GM10266 (cell line): ENCODE measurements at regions not wholly inside any gene's neighbourhood (a gene's known extent, or its start where the extent isn't known, plus 50 kb on each side); places are given as distances from the start of the nearest gene placed in this dataset.

ENCODE experiments used
- DNase-seq: peaks from one replicate; pipeline ENCODE4 v3.0.0; 2012; ENCODE audit errors: extremely low spot score
- TF ChIP-seq, protein P1 (sequence below): IDR thresholded peaks from 2 replicates; pipeline ENCODE4 v1.5.1; 2012; ENCODE audit warnings: mild to moderate bottlenecking, low read depth; ENCODE audit not compliant: control insufficient read depth, insufficient read depth; ENCODE audit errors: missing control alignments

DNA sequence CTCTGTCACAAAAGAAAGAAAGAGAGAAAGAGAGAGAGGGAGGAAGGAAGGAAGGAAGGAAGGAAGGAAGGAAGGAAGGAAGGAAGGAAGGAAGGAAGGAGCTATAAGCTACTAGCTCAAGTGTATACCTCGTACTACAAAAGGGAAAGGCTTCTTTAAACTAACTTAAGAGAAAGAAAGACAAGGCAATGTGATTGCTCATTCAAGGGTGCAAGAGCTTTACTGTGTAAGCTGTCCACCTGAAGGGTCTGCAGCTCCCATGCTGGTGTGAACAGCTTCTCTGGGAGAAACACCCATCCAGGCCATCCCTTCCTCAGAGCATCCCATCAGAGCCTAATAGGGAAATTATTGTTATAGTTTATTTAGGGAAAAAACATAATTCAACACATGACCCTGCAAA lies 286.1 kb upstream of the ID2 start:
- no peak for DNase-seq
- TF ChIP-seq, protein P1, sequence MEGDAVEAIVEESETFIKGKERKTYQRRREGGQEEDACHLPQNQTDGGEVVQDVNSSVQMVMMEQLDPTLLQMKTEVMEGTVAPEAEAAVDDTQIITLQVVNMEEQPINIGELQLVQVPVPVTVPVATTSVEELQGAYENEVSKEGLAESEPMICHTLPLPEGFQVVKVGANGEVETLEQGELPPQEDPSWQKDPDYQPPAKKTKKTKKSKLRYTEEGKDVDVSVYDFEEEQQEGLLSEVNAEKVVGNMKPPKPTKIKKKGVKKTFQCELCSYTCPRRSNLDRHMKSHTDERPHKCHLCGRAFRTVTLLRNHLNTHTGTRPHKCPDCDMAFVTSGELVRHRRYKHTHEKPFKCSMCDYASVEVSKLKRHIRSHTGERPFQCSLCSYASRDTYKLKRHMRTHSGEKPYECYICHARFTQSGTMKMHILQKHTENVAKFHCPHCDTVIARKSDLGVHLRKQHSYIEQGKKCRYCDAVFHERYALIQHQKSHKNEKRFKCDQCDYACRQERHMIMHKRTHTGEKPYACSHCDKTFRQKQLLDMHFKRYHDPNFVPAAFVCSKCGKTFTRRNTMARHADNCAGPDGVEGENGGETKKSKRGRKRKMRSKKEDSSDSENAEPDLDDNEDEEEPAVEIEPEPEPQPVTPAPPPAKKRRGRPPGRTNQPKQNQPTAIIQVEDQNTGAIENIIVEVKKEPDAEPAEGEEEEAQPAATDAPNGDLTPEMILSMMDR: no peak

DNA sequence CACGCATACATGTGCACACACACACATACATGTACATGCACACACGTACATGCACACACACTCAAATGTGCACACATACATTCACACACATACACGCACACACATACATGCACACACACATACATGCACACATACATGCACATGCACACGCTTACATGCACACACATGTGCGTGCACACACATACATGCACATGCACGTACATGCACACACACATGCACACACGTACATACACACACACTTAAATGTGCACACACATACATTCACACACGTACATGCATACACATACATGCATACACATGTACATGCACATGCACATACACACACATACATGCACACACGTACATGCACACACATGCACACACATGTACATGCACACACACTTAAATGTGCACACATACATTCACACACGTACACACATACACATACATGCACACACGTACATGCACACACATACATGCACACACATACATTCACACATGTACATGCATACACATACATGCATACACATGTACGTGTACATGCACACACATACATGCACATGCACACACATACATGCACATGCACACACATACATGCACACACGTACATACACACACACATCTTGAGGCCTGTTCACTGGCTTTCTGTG lies 283.7 kb upstream of the ID2 start:
- TF ChIP-seq, protein P1: no peak
- no peak for DNase-seq

DNA sequence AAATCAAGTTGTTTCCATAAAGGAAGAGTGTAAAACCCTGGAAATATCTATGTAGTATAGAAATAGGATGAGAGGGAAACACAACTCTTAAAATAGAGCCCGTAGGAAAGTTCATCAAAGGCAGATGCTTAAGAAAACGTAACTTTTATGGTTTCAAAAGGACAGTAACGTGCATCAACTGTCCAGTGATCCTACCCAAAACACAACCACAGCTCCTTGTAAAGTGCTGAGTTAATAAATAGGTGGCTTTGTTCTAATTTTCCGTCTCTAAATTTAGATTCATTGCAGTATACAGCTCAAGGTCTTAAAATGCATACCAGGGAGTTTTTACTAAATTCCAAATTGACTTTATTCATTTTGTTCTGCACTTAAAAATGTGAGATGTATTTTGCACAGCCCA lies 282.1 kb upstream of the ID2 start:
- DNase-seq: no peak
- TF ChIP-seq, protein P1: no peak

DNA sequence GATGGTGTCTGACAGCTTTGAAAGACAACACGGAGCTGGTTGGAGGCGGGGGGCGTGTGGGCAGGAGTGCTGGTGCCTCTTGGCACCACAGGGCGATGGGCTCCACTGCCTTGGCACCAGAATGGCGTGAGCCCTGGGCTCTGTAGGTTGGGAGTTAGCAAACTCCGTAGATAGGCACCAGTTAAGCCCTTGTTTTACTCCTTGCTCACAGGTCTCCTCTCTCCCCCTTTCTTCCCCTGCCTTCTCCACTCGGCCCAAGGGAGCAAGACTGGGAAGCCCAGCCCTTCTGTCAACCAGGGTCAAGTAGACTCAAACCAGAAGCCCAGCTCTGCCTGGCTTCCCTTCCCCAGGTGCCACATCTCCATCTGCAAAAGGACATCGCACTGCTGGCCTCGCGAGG lies 281.7 kb upstream of the ID2 start:
- TF ChIP-seq, protein P1: no peak
- no peak for DNase-seq

DNA sequence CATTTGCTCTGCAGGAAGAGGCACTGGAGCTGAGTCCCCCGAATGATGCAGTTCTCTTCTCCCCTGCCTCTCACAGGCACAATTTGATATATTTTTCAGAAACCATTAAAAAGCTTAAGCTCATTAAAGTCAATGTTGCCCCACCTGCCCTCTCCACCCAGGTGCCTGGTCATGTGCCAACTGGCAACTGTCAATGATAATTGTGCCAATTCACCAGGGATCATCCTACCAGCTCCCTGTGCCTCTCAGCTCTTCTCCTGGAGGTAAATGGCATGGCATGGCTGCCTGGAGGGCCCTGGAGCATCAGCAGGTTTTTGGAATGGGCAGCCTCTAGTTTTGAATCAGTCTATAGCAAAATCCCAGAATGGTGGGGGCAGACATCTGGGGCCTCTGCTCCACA lies 279.6 kb upstream of the ID2 start:
- no peak for DNase-seq
- TF ChIP-seq, protein P1: no peak

DNA sequence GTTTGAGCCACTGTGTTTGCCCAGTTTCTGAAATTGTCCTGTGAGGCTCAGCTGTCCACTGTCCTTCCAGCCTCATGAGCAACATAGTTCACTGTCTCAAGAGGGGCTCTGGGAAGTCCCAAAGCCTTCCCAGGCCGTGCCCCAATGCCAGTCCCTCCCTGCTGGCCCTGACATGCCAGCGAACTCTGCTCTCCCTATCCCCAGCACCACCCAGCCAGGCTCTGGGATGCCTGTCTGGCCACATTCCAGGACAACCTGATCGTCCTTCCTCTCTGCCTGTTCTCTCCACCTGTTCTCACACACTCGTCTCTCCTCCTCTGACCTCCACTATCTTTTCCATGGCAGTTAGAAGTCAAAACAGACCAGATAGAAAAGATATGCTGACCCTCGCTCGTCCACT lies 278.0 kb upstream of the ID2 start:
- TF ChIP-seq, protein P1: no peak
- DNase-seq: no peak

DNA sequence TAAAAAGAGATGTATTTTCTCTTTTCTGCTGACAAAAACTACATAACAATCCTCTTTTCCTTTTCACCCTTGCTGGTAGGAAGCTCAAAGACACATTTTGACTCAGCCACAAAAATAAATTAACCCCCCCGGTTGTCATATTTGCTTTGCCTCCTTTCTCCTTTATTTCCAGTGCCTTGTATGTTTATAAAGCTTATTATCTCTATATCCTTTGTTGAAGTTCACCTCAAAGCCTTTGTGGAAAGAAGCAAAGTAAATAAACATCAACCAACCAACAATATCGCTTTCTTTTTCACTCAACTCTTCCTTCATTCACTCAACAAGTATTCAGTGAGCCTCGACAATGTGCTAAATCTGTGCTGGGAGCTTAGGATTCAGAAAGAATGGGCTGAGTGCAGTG lies 276.5 kb upstream of the ID2 start:
- no peak for DNase-seq
- TF ChIP-seq, protein P1: no peak
